DOHH2 (cell line): ENCODE measurements at regions not wholly inside any gene's neighbourhood (a gene's known extent, or its start where the extent isn't known, plus 50 kb on each side); places are given as distances from the start of the nearest gene placed in this dataset.

ENCODE experiments used
- H3F3A ChIP-seq: fragments of 200-600 bp; sonication (generic), shearing (Covaris generic); 2 replicates; pipeline ENCODE4 v1.6.0; 2016; ENCODE audit warnings: antibody characterized with exemption, mild to moderate bottlenecking; ENCODE audit not compliant: control insufficient read depth, insufficient read depth
- H3K27ac ChIP-seq: fragments of 200-600 bp; sonication (generic); 2 replicates; pipeline ENCODE4 v1.5.1; 2014; ENCODE audit warnings: low read depth, mild to moderate bottlenecking, low read length, moderate library complexity
- H3K27me3 ChIP-seq: fragments of 200-600 bp; sonication (generic); 2 replicates; pipeline ENCODE4 v1.6.1; 2014; ENCODE audit warnings: mild to moderate bottlenecking, low read length, mixed read lengths; ENCODE audit not compliant: control insufficient read depth
- H3K36me3 ChIP-seq: fragments of 200-600 bp; sonication (generic); 2 replicates; pipeline ENCODE4 v1.6.1; 2014; ENCODE audit warnings: mild to moderate bottlenecking, low read length, moderate library complexity, mixed read lengths; ENCODE audit not compliant: control insufficient read depth
- H3K4me1 ChIP-seq: fragments of 200-600 bp; sonication (generic); 2 replicates; pipeline ENCODE4 v1.6.1; 2014; ENCODE audit warnings: mild to moderate bottlenecking, low read length, mixed read lengths; ENCODE audit not compliant: control insufficient read depth
- H3K4me2 ChIP-seq: fragments of 200-600 bp; sonication (generic); 2 replicates; pipeline ENCODE4 v1.6.0; 2014; ENCODE audit warnings: mild to moderate bottlenecking, low read length, moderate library complexity
- H3K4me3 ChIP-seq: fragments of 200-600 bp; sonication (generic); 2 replicates; pipeline ENCODE4 v1.5.1; 2014; ENCODE audit warnings: mild to moderate bottlenecking, low read length, mixed read lengths
- H3K79me2 ChIP-seq: fragments of 200-600 bp; sonication (generic); 2 replicates; pipeline ENCODE4 v1.6.1; 2014; ENCODE audit warnings: mild to moderate bottlenecking, low read length, mixed read lengths; ENCODE audit not compliant: control insufficient read depth
- H3K9me2 ChIP-seq: fragments of 200-600 bp; sonication (generic); replicated peaks from 2 replicates; pipeline ENCODE4 v1.6.1; 2014; ENCODE audit warnings: mild to moderate bottlenecking, low read length, mixed read lengths; ENCODE audit not compliant: control insufficient read depth
- H3K9me3 ChIP-seq: fragments of 200-600 bp; sonication (generic); 2 replicates; pipeline ENCODE4 v1.6.1; 2014; ENCODE audit warnings: antibody characterized with exemption, low read length, mixed read lengths; ENCODE audit not compliant: control insufficient read depth, insufficient read depth
- H4K20me1 ChIP-seq: fragments of 200-600 bp; sonication (generic); 2 replicates; pipeline ENCODE4 v1.6.0; 2014; ENCODE audit warnings: low read depth, mild to moderate bottlenecking, antibody characterized with exemption, low read length, moderate library complexity; ENCODE audit not compliant: control insufficient read depth, insufficient read depth
- EZH2phosphoT487 ChIP-seq: fragments of 200-600 bp; sonication (generic); IDR thresholded peaks from 2 replicates; pipeline ENCODE4 v1.6.1; 2017; ENCODE audit warnings: borderline replicate concordance, mild to moderate bottlenecking, antibody characterized with exemption, low read length, moderate library complexity, mixed read lengths
- TF ChIP-seq, protein P1 (sequence below): fragments of 200-600 bp; sonication (generic); IDR thresholded peaks from one replicate; pipeline ENCODE4 v1.5.1; 2014; ENCODE audit warnings: antibody characterized with exemption, mild to moderate bottlenecking, low read depth, low read length; ENCODE audit not compliant: poor library complexity, severe bottlenecking

- Histone ChIP-seq H3F3A (no peaks in the 10 kb centered on the region), H3K9me3 (no peaks in the 10 kb centered on the region; the same call in 1 of the 2 replicates), H4K20me1 (no peaks in the 10 kb centered on the region), H3K79me2 (no peaks in the 10 kb centered on the region), H3K4me2 (no peak overlapping the region), H3K36me3 (no peaks in the 10 kb centered on the region), H3K4me1 (no peaks in the 10 kb centered on the region), H3K9me2 (no peaks in the 10 kb centered on the region), H3K27me3 (no peaks in the 10 kb centered on the region), H3K4me3 (no peak overlapping the region), H3K27ac (no peak overlapping the region)
- no peak for TF ChIP-seq EZH2phosphoT487
- TF ChIP-seq, protein P1, sequence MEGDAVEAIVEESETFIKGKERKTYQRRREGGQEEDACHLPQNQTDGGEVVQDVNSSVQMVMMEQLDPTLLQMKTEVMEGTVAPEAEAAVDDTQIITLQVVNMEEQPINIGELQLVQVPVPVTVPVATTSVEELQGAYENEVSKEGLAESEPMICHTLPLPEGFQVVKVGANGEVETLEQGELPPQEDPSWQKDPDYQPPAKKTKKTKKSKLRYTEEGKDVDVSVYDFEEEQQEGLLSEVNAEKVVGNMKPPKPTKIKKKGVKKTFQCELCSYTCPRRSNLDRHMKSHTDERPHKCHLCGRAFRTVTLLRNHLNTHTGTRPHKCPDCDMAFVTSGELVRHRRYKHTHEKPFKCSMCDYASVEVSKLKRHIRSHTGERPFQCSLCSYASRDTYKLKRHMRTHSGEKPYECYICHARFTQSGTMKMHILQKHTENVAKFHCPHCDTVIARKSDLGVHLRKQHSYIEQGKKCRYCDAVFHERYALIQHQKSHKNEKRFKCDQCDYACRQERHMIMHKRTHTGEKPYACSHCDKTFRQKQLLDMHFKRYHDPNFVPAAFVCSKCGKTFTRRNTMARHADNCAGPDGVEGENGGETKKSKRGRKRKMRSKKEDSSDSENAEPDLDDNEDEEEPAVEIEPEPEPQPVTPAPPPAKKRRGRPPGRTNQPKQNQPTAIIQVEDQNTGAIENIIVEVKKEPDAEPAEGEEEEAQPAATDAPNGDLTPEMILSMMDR: no peak
Measured at GRCh38 chr20:60561052-60561451, 602.8 kb downstream of the CDH26 start.

DNA sequence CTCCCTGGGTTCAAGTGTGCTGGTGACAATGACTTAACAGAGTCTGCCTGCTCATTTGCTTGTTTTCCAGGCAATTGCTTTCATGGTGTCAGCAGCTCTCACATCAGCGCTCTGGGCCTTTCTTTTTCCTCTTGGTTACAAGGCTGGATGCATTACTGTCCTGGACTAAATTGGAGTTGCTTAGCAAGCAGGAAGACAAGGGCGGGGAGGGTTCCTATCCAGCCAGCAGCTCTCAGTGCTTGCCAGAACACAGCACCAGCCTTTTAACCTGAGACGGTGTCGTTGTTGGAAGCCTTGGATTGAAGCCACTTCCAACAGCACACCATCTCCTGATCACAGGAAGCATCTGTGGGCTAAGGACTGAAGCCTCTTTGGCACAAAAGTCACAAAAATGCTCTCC is 606.9 kb downstream of the CDH26 start:
- H3K9me2 ChIP-seq: no peaks in the 10 kb centered on the region

GRCh38 chr20:60565551-60565950 is 607.3 kb downstream of the CDH26 start:
- Histone ChIP-seq H3K4me3 (no peak overlapping the region), H3K27me3 (no peaks in the 10 kb centered on the region), H3K9me3 (no peaks in the 10 kb centered on the region), H3K4me2 (no peak overlapping the region), H3K79me2 (no peaks in the 10 kb centered on the region), H3K4me1 (no peaks in the 10 kb centered on the region), H3K27ac (no peak overlapping the region), H3K9me2 (no peaks in the 10 kb centered on the region), H3F3A (no peaks in the 10 kb centered on the region), H3K36me3 (no peaks in the 10 kb centered on the region), H4K20me1 (no peaks in the 10 kb centered on the region)
- TF ChIP-seq, protein P1: no peak
- TF ChIP-seq EZH2phosphoT487: no peak

More for the DNA sequence above, 606.9 kb downstream of the CDH26 start:
- H3F3A ChIP-seq: no peaks in the 10 kb centered on the region
- no peaks in the 10 kb centered on the region for H3K27me3 ChIP-seq
- no peak overlapping the region for H3K4me3 ChIP-seq
- no peaks in the 10 kb centered on the region for H3K79me2 ChIP-seq
- H3K4me1 ChIP-seq: no peaks in the 10 kb centered on the region
- H4K20me1 ChIP-seq: no peaks in the 10 kb centered on the region
- no peak overlapping the region for H3K27ac ChIP-seq
- H3K4me2 ChIP-seq: no peak overlapping the region
- H3K9me3 ChIP-seq: no peaks in the 10 kb centered on the region
- TF ChIP-seq, protein P1: no peak
- TF ChIP-seq EZH2phosphoT487: no peak
- no peaks in the 10 kb centered on the region for H3K36me3 ChIP-seq
